ENCODE measurements at regions not wholly inside any gene's neighbourhood (a gene's known extent, or its start where the extent isn't known, plus 50 kb on each side); places are given as distances from the start of the nearest gene placed in this dataset.

DNA sequence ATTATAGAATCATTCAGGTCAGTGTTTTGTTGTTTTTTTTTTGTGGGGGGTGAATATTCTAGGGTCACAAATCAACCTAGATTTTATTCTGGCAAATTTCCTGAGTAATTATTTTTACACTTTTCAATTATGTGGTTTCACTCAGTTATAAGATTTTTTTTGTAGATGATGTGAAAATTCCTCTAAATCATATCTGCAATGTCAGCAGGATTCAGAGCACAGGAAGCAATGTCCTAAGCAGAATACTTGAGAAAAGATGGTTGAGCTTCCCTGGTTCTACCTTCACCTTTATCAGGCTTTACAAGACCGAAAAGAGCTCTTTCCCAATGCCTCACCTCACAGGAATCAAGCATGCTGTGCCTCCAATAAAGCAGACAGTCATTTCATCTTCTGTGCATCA is 124.3 kb downstream of the SLC41A2 start:
- no peak for DNase-seq (ENCODE audit: low read depth, low spot score)
- ChIA-PET POLR2A (no interaction called here), CTCF (interaction anchor here (0.7 to 1.7 kb wide), 5 partner anchors 8 to 452 kb away, joined by 3 to 7 read pairs (median 4); no protein-coding TSS in a partner anchor)
- H3K4me3 ChIP-seq (ENCODE audit: low read depth, low read length), result no peak overlapping the region
- TF ChIP-seq, protein P1, sequence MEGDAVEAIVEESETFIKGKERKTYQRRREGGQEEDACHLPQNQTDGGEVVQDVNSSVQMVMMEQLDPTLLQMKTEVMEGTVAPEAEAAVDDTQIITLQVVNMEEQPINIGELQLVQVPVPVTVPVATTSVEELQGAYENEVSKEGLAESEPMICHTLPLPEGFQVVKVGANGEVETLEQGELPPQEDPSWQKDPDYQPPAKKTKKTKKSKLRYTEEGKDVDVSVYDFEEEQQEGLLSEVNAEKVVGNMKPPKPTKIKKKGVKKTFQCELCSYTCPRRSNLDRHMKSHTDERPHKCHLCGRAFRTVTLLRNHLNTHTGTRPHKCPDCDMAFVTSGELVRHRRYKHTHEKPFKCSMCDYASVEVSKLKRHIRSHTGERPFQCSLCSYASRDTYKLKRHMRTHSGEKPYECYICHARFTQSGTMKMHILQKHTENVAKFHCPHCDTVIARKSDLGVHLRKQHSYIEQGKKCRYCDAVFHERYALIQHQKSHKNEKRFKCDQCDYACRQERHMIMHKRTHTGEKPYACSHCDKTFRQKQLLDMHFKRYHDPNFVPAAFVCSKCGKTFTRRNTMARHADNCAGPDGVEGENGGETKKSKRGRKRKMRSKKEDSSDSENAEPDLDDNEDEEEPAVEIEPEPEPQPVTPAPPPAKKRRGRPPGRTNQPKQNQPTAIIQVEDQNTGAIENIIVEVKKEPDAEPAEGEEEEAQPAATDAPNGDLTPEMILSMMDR (IDR thresholded peaks at IDR 0.05; ENCODE audit: insufficient read depth, low read length, missing control alignments), result no peak

DNA sequence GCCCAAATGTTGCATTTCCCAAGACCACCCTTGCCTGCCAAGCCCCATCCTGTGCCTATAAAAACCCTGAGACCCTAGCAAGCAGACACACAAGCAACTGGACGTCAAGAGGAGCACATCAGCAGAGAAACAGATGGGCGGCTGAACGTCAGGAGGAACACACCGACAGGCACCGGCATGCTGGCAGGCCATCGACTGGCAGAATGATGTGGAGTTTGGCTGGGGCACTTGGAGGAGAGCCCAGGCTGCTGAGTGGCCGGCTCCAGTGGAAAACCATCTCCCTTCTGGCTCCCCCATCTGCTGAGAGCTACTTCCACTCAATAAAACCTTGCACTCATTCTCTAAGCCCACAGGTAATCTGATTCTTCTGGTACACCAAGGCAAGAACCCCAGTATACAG is 130.1 kb downstream of the SLC41A2 start:
- no peak overlapping the region for H3K4me3 ChIP-seq (ENCODE audit: low read depth, low read length)
- no peak for DNase-seq (ENCODE audit: low read depth, low spot score)
- ChIA-PET POLR2A (no interaction called here), CTCF (interaction anchor here (0.9 to 1.5 kb wide), 2 partner anchors 13 to 489 kb away, joined by 3 read pairs; no protein-coding TSS in a partner anchor)
- TF ChIP-seq, protein P1 (IDR thresholded peaks at IDR 0.05; ENCODE audit: insufficient read depth, low read length, missing control alignments), result no peak

DNA sequence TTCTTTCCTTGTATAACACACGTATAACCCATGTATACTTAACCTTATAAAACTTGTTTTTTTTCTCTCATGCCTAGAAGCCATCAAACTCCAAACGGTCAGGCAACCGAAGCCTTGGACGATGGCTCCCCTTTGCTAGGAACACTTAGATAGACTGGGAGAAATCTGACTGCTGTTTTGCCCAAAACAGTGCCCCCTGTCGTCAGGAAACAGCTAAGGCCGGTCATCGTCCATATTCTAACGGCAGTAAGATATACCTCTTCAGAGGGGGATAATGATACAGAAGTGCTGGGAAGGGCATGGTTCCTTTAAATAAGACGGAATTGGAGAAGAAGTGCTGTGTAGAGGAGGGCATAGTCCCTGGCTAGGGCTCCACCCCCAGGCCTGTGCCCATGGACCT is 130.5 kb downstream of the SLC41A2 start:
- ChIA-PET CTCF (interaction anchor here (1.5 kb wide), 1 partner anchor 13 kb away, joined by 3 read pairs; no protein-coding TSS in a partner anchor), POLR2A (no interaction called here)
- TF ChIP-seq, protein P1 (IDR thresholded peaks at IDR 0.05; ENCODE audit: insufficient read depth, low read length, missing control alignments), result no peak
- no peak overlapping the region for H3K4me3 ChIP-seq (ENCODE audit: low read depth, low read length)
- no peak for DNase-seq (ENCODE audit: low read depth, low spot score)

DNA sequence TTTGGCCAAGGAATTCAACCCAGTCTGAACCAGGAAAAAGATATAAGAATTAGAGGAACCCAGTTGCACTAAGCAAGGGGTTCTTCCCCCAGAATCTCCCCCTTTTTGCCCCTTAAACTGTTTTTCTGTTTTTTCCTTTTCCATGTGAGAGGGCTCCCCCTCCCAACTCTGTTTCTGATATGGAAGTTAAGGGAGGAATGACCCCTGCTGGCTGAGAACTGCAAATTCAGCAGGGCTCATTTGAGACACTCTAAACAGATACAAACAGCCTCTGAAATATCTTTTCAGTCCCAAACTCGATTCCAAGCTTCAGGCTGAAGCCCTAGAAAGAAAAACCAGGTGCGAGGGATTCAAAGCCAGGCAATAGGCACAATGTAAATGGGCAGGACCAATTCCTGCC is 132.7 kb downstream of the SLC41A2 start:
- TF ChIP-seq, protein P1 (IDR thresholded peaks at IDR 0.05; ENCODE audit: insufficient read depth, low read length, missing control alignments), result no peak
- no peak for DNase-seq (ENCODE audit: low read depth, low spot score)
- POLR2A ChIA-PET, result no interaction called here
- H3K4me3 ChIP-seq (ENCODE audit: low read depth, low read length), result no peak overlapping the region
- CTCF ChIA-PET, result no interaction called here

DNA sequence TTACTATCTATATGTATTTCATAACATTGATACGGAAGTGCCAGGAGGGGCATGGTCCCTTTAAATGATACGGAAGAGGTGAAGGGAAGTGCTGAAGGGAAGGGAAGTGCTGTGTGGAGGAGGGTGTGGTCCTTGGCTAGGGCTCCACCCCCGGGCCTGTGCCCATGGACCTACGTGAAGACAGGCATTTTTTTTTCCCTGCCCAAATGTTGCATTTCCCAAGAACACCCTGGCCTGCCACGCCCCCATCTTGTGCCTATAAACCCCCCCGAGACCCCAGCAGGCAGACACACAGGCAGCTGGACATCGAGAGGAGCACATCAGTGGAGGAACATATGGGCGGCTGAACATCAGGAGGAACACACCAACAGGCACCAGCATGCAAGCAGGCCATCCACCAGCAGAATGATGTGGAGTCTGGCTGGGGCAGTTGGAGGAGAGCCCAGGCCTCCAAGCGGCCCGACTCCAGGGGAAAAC is 134.1 kb downstream of the SLC41A2 start:
- ChIA-PET CTCF (no interaction called here), POLR2A (no interaction called here)
- DNase-seq (ENCODE audit: low read depth, low spot score), result no peak
- TF ChIP-seq, protein P1 (IDR thresholded peaks at IDR 0.05; ENCODE audit: insufficient read depth, low read length, missing control alignments), result no peak
- no peak overlapping the region for H3K4me3 ChIP-seq (ENCODE audit: low read depth, low read length)

DNA sequence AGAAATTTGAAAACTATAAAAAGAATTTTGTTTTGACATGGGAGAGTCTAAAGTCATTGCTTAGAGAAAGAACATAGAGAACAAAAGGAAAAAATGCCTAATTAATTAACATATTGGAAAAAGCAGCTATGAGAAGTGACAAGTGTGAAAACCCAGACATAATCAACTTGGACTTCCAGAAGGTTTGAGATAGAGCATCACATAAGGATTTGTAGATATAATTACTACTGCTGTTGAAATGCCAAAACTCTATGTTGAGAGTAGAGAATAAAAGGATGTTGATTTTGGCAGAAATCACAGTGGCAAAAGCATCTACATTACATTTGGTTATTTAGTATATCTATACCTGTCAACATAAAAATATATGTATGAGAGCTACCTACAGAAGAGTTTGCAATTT is 135.1 kb downstream of the SLC41A2 start:
- POLR2A ChIA-PET, result no interaction called here
- TF ChIP-seq, protein P1 (IDR thresholded peaks at IDR 0.05; ENCODE audit: insufficient read depth, low read length, missing control alignments), result no peak
- H3K4me3 ChIP-seq (ENCODE audit: low read depth, low read length), result no peak overlapping the region
- no peak for DNase-seq (ENCODE audit: low read depth, low spot score)
- CTCF ChIA-PET, result interaction anchor here (1.4 to 1.5 kb wide), 2 partner anchors 10 to 12 kb away, joined by 4 read pairs; no protein-coding TSS in a partner anchor
